Panc1 (cell line): ENCODE measurements at regions not wholly inside any gene's neighbourhood (a gene's known extent, or its start where the extent isn't known, plus 50 kb on each side); places are given as distances from the start of the nearest gene placed in this dataset.

Experiments
- ATAC-seq: fragments of 200-7000 bp; cut with Tn5 transposase; 2 replicates; pipeline ENCODE4 v1.9.1; 2020; ENCODE audit warnings: mild to moderate bottlenecking, moderate library complexity
- BruUV-seq: library from RNA; stranded (reverse); fragments of 400-500 nt; replicated peaks from 2 replicates; lab custom pipeline; 2021; lab: Mats Ljungman, UMichigan
- CTCF ChIA-PET: fragments of 300-600 bp; sonication (Branson Sonifier 250); formaldehyde crosslinking; loops from one replicate; lab custom pipeline; 2022; ENCODE audit warnings: antibody characterized with exemption; lab: Charles Lee
- POLR2A ChIA-PET: fragments of 300-600 bp; sonication (Branson Sonifier 250); formaldehyde crosslinking; loops from one replicate; lab custom pipeline; 2022; ENCODE audit warnings: antibody characterized with exemption; lab: Charles Lee
- DNase-seq: peaks from one replicate; pipeline ENCODE4 v3.0.0-alpha.2; 2010; ENCODE audit warnings: low read depth, low spot score
- H3K27ac ChIP-seq: 2 replicates; pipeline ENCODE4 v1.5.1; 2011; ENCODE audit warnings: mild to moderate bottlenecking, low read length, inconsistent platforms
- H3K27me3 ChIP-seq: fragments of 200-500 bp; sonication (Bioruptor generic); 2 replicates; pipeline ENCODE4 v1.6.0; 2014; ENCODE audit warnings: low read length, inconsistent platforms; ENCODE audit not compliant: control insufficient read depth, insufficient read depth
- H3K36me3 ChIP-seq: fragments of 200-500 bp; sonication (Bioruptor generic); 2 replicates; pipeline ENCODE4 v1.5.1; 2014; ENCODE audit warnings: inconsistent platforms, mild to moderate bottlenecking, low read length, moderate library complexity; ENCODE audit not compliant: control insufficient read depth, insufficient read depth
- H3K4me1 ChIP-seq: 2 replicates; pipeline ENCODE4 v1.5.1; 2011; ENCODE audit warnings: inconsistent platforms, mild to moderate bottlenecking, low read length, moderate library complexity; ENCODE audit not compliant: control insufficient read depth, insufficient read depth
- H3K4me3 ChIP-seq, 2 experiments: 2 replicates each; pipeline ENCODE4 v1.5.1; 2011 to 2012; ENCODE audit warnings: low read depth in 2 of 2, low read length in 2 of 2, mild to moderate bottlenecking in 2 of 2, inconsistent platforms in 1 of 2, moderate library complexity in 1 of 2
- H3K9me3 ChIP-seq: fragments of 200-500 bp; sonication (Bioruptor generic); 2 replicates; pipeline ENCODE4 v1.5.1; 2014; ENCODE audit warnings: low read depth, mild to moderate bottlenecking, inconsistent platforms, low read length, moderate library complexity; ENCODE audit not compliant: control insufficient read depth, insufficient read depth
- CTCF ChIP-seq: fragments of 450-650 bp; IDR thresholded peaks from 2 replicates; pipeline ENCODE4 v1.5.1; 2017; ENCODE audit warnings: mild to moderate bottlenecking
- POLR2AphosphoS5 ChIP-seq: IDR thresholded peaks from 2 replicates; pipeline ENCODE4 v1.6.1; 2012; ENCODE audit warnings: mild to moderate bottlenecking, low read depth, low read length, moderate library complexity
- SIN3A ChIP-seq: IDR thresholded peaks from 2 replicates; pipeline ENCODE4 v1.6.1; 2012; ENCODE audit warnings: low read depth, mild to moderate bottlenecking, low read length, moderate library complexity, borderline replicate concordance; ENCODE audit not compliant: insufficient read depth
- TCF7L2 ChIP-seq: IDR thresholded peaks from 2 replicates; pipeline ENCODE4 v1.6.1; 2011; ENCODE audit warnings: mild to moderate bottlenecking, low read depth, low read length, inconsistent platforms
- in situ Hi-C: cut with HindIII; loops from 2 replicates; pipeline ENCODE4 v1.10.0; 2016; ENCODE audit warnings: low sequenced_read_pairs, low pct_unique_long_range_greater_than_20kb
- intact Hi-C: fragments of 100-400 bp; cut with micrococcal nuclease; formaldehyde crosslinking; loops from one replicate; pipeline ENCODE4 v1.10.0; 2022; ENCODE audit not compliant: unreplicated experiment
- TF ChIP-seq, protein P1 (sequence below), 2 experiments: IDR thresholded peaks; 2 replicates each; pipeline ENCODE4 v1.6.1; 2011 to 2012; ENCODE audit warnings: low read depth in 2 of 2, control low read depth in 1 of 2, low read length in 1 of 2, mild to moderate bottlenecking in 1 of 2, moderate library complexity in 1 of 2; ENCODE audit not compliant: insufficient read depth in 1 of 2

GRCh38 chrX:138128027-138128671 is 562.2 kb downstream of the ZIC3 start:
- POLR2A ChIA-PET, result no interaction called here
- CTCF ChIA-PET, result no interaction called here
- Histone ChIP-seq H3K27ac (no peak overlapping the region), H3K27me3 (no peaks in the 10 kb centered on the region), H3K4me1 (no peaks in the 10 kb centered on the region), H3K9me3 (no peaks in the 10 kb centered on the region), H3K36me3 (no peaks in the 10 kb centered on the region), H3K4me3 (no peak overlapping the region)
- in situ Hi-C loops (no loop called here), intact Hi-C loops (loop anchor here (10.0 kb wide), 1 partner anchor 617 kb away; no protein-coding TSS in a partner anchor)
- TF ChIP-seq POLR2AphosphoS5 (no peak), CTCF (peak; percentile 82), TCF7L2 (no peak)
- TF ChIP-seq, protein P1, sequence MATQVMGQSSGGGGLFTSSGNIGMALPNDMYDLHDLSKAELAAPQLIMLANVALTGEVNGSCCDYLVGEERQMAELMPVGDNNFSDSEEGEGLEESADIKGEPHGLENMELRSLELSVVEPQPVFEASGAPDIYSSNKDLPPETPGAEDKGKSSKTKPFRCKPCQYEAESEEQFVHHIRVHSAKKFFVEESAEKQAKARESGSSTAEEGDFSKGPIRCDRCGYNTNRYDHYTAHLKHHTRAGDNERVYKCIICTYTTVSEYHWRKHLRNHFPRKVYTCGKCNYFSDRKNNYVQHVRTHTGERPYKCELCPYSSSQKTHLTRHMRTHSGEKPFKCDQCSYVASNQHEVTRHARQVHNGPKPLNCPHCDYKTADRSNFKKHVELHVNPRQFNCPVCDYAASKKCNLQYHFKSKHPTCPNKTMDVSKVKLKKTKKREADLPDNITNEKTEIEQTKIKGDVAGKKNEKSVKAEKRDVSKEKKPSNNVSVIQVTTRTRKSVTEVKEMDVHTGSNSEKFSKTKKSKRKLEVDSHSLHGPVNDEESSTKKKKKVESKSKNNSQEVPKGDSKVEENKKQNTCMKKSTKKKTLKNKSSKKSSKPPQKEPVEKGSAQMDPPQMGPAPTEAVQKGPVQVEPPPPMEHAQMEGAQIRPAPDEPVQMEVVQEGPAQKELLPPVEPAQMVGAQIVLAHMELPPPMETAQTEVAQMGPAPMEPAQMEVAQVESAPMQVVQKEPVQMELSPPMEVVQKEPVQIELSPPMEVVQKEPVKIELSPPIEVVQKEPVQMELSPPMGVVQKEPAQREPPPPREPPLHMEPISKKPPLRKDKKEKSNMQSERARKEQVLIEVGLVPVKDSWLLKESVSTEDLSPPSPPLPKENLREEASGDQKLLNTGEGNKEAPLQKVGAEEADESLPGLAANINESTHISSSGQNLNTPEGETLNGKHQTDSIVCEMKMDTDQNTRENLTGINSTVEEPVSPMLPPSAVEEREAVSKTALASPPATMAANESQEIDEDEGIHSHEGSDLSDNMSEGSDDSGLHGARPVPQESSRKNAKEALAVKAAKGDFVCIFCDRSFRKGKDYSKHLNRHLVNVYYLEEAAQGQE (IDR thresholded peaks at IDR 0.05; ENCODE audit: insufficient read depth in 1 of 2, low read depth in 2 of 2, low read length in 1 of 2), result no peak
- ATAC-seq (peak; percentile 78), DNase-seq (peak; percentile 18)
- BruUV-seq, result no TSS peak

- BruUV-seq, result no TSS peak
- Histone ChIP-seq H3K4me3 (no peak overlapping the region), H3K27me3 (no peaks in the 10 kb centered on the region; the same call in 1 of the 2 replicates), H3K36me3 (no peaks in the 10 kb centered on the region), H3K9me3 (no peaks in the 10 kb centered on the region), H3K4me1 (no peaks in the 10 kb centered on the region), H3K27ac (no peak overlapping the region)
- DNase-seq (no peak), ATAC-seq (no peak)
- intact Hi-C loops, result no loop called here
- ChIA-PET CTCF (no interaction called here), POLR2A (no interaction called here)
- TF ChIP-seq CTCF (peak; percentile 20; the same call in 1 of the 2 replicates), SIN3A (no peak)
- in situ Hi-C loops, result no loop called here
Measured at GRCh38 chrX:138150709-138151108, 560.8 kb downstream of the FGF13 start.
